HG02678 (cell line): ENCODE measurements at regions not wholly inside any gene's neighbourhood (a gene's known extent, or its start where the extent isn't known, plus 50 kb on each side); places are given as distances from the start of the nearest gene placed in this dataset.
"Not testable (repeated sequence)": the region's sequence is repeated elsewhere in the genome, so short reads cannot be mapped to it uniquely, and the experiment has no call there.

ENCODE experiments used
- ATAC-seq: cut with Tn5 transposase; IDR thresholded peaks from one replicate; pipeline ENCODE4 v1.9.1; 2021; ENCODE audit warnings: mild to moderate bottlenecking, moderate library complexity; ENCODE audit not compliant: unreplicated experiment

- not testable (repeated sequence) for ATAC-seq
Measured at GRCh38 chr4:190118519-190118918, 54.2 kb downstream of the DBET start.

GRCh38 chr4:190119474-190119873 lies 54.1 kb upstream of the DUX4 start:
- not testable (repeated sequence) for ATAC-seq

- peak; percentile 27 for ATAC-seq
Measured at GRCh38 chr4:190120111-190120514, 53.5 kb upstream of the DUX4 start.

GRCh38 chr4:190120537-190121001 lies 53.0 kb upstream of the DUX4 start:
- peak; percentile 39 for ATAC-seq

GRCh38 chr4:190121076-190121671 lies 52.4 kb upstream of the DUX4 start:
- peak; percentile 5 for ATAC-seq

- ATAC-seq, result no peak
Measured at GRCh38 chr4:190121759-190122158, 51.8 kb upstream of the DUX4 start.

- not testable (repeated sequence) for ATAC-seq
Measured at GRCh38 chr4:190122161-190123142, 51.1 kb upstream of the DUX4 start.
